Cardiac muscle cell (in vitro differentiated cells and primary cell): ENCODE measurements at regions not wholly inside any gene's neighbourhood (a gene's known extent, or its start where the extent isn't known, plus 50 kb on each side); places are given as distances from the start of the nearest gene placed in this dataset.
"Not testable (repeated sequence)": the region's sequence is repeated elsewhere in the genome, so short reads cannot be mapped to it uniquely, and the experiment has no call there.

Experiments
- DNase-seq, 2 donors: peaks; one replicate each; pipeline versions ENCODE4 v3.0.0 to v3.0.0-alpha.2; 2010 to 2017; ENCODE audit warnings: low read depth in 1 of 2, low spot score in 1 of 2
- H3K27ac ChIP-seq: fragments of 200-600 bp; sonication (generic); 2 replicates; pipeline ENCODE4 v1.5.1; 2016
- H3K27me3 ChIP-seq: fragments of 200-600 bp; sonication (generic); 2 replicates; pipeline ENCODE4 v1.6.0; 2016; ENCODE audit warnings: control low read depth
- H3K36me3 ChIP-seq: fragments of 200-600 bp; sonication (generic); 2 replicates; pipeline ENCODE4 v1.5.1; 2016; ENCODE audit warnings: control low read depth
- H3K4me1 ChIP-seq: fragments of 200-600 bp; sonication (generic); 2 replicates; pipeline ENCODE4 v1.8.1; 2017; ENCODE audit warnings: low read depth, mild to moderate bottlenecking, mixed run types
- H3K4me3 ChIP-seq: fragments of 200-600 bp; sonication (generic); 2 replicates; pipeline ENCODE4 v1.5.1; 2016; ENCODE audit warnings: mild to moderate bottlenecking
- H3K9me3 ChIP-seq: fragments of 200-600 bp; sonication (generic); 2 replicates; pipeline ENCODE4 v1.5.1; 2017; ENCODE audit warnings: low read depth, mild to moderate bottlenecking, control low read depth
- CTCF ChIP-seq: IDR thresholded peaks from 2 replicates; pipeline ENCODE4 v1.5.1; 2012; ENCODE audit warnings: low read depth, mild to moderate bottlenecking, low read length

- Histone ChIP-seq H3K4me1 (no peaks in the 10 kb centered on the region), H3K4me3 (no peak overlapping the region), H3K27me3 (no peaks in the 10 kb centered on the region), H3K36me3 (no peaks in the 10 kb centered on the region), H3K9me3 (no peaks in the 10 kb centered on the region), H3K27ac (no peak overlapping the region)
- DNase-seq = no peak
- no peak for TF ChIP-seq CTCF
Observed at GRCh38 chr16:25566183-25566582, 125.6 kb upstream of the HS3ST4 start.

GRCh38 chr16:25563700-25564099 is 128.1 kb upstream of the HS3ST4 start:
- Histone ChIP-seq H3K4me3 (no peak overlapping the region), H3K4me1 (no peaks in the 10 kb centered on the region), H3K27me3 (no peaks in the 10 kb centered on the region), H3K27ac (no peak overlapping the region), H3K36me3 (no peaks in the 10 kb centered on the region), H3K9me3 (no peaks in the 10 kb centered on the region)
- no peak for TF ChIP-seq CTCF
- no peak for DNase-seq

GRCh38 chr16:25561723-25562122 is 130.0 kb upstream of the HS3ST4 start:
- H3K36me3 ChIP-seq, DNase-seq, H3K4me3 ChIP-seq, H3K27ac ChIP-seq, H3K9me3 ChIP-seq, H3K4me1 ChIP-seq, H3K27me3 ChIP-seq: not testable (repeated sequence)

- H3K36me3 ChIP-seq, H3K27me3 ChIP-seq, H3K9me3 ChIP-seq, H3K4me1 ChIP-seq, H3K27ac ChIP-seq, DNase-seq, H3K4me3 ChIP-seq: not testable (repeated sequence)
Observed at GRCh38 chr16:25556968-25557312, 134.8 kb upstream of the HS3ST4 start.

GRCh38 chr16:25556289-25556967 is 135.3 kb upstream of the HS3ST4 start:
- not testable (repeated sequence) for H3K4me3 ChIP-seq, H3K4me1 ChIP-seq

GRCh38 chr16:25553711-25554436 is 137.9 kb upstream of the HS3ST4 start:
- no peak for DNase-seq
- Histone ChIP-seq H3K36me3 (no peaks in the 10 kb centered on the region), H3K27me3 (no peaks in the 10 kb centered on the region), H3K9me3 (no peaks in the 10 kb centered on the region), H3K27ac (peak overlapping the region; percentile 76), H3K4me3 (no peak overlapping the region), H3K4me1 (no peaks in the 10 kb centered on the region)
- no peak for TF ChIP-seq CTCF

More at GRCh38 chr16:25556289-25556967, 135.3 kb upstream of the HS3ST4 start:
- DNase-seq, H3K27ac ChIP-seq, H3K9me3 ChIP-seq, H3K27me3 ChIP-seq, H3K36me3 ChIP-seq: not testable (repeated sequence)

GRCh38 chr16:25550647-25551046 is 141.1 kb upstream of the HS3ST4 start:
- no peaks in the 10 kb centered on the region for H3K9me3 ChIP-seq
- no peaks in the 10 kb centered on the region for H3K36me3 ChIP-seq
- H3K27ac ChIP-seq = no peak overlapping the region
- no peak overlapping the region for H3K4me3 ChIP-seq
- no peak for TF ChIP-seq CTCF
- peaks cover 7% of the 10 kb centered on the region for H3K4me1 ChIP-seq
- no peaks in the 10 kb centered on the region for H3K27me3 ChIP-seq
- DNase-seq = no peak
